Dermis microvascular lymphatic vessel endothelial cell (primary cell): ENCODE measurements at regions not wholly inside any gene's neighbourhood (a gene's known extent, or its start where the extent isn't known, plus 50 kb on each side); places are given as distances from the start of the nearest gene placed in this dataset.

Experiments used
- DNase-seq, 2 donors: peaks; one replicate each; pipeline versions ENCODE4 v3.0.0 to v3.0.0-alpha.2; 2010; ENCODE audit warnings: low read depth in 2 of 2

- DNase-seq, result no peak
These were observed 126.2 kb upstream of the FGGY start for GRCh38 chr1:59170659-59171058.

- no peak for DNase-seq
These were observed 125.1 kb upstream of the FGGY start for GRCh38 chr1:59171788-59172187.

GRCh38 chr1:59172693-59173092 lies 124.2 kb upstream of the FGGY start:
- no peak for DNase-seq

- peak in 1 of 2 donors; percentile 62 for DNase-seq
These were observed 123.2 kb upstream of the FGGY start for GRCh38 chr1:59173721-59174120.

GRCh38 chr1:59176471-59176870 lies 120.4 kb upstream of the FGGY start:
- no peak for DNase-seq

GRCh38 chr1:59177756-59178155 lies 119.1 kb upstream of the FGGY start:
- no peak for DNase-seq

- no peak for DNase-seq
These were observed 118.3 kb upstream of the FGGY start for GRCh38 chr1:59178339-59179187.

- peak in 1 of 2 donors; percentile 8 for DNase-seq
These were observed 117.2 kb upstream of the FGGY start for GRCh38 chr1:59179673-59180072.

GRCh38 chr1:59180735-59181134 lies 116.2 kb upstream of the FGGY start:
- no peak for DNase-seq

- DNase-seq, result no peak
These were observed 113.1 kb upstream of the FGGY start for GRCh38 chr1:59183749-59184317.

- no peak for DNase-seq
These were observed 112.5 kb upstream of the FGGY start for GRCh38 chr1:59184365-59184905.

GRCh38 chr1:59185163-59185860 lies 111.6 kb upstream of the FGGY start:
- DNase-seq, result no peak

- no peak for DNase-seq
These were observed 110.2 kb upstream of the FGGY start for GRCh38 chr1:59186656-59187055.

GRCh38 chr1:59188413-59189213 lies 108.3 kb upstream of the FGGY start:
- DNase-seq, result no peak

GRCh38 chr1:59193443-59194093 lies 103.3 kb upstream of the FGGY start:
- DNase-seq, result no peak

GRCh38 chr1:59194621-59195020 lies 102.3 kb upstream of the FGGY start:
- DNase-seq, result no peak

GRCh38 chr1:59195151-59195550 lies 101.7 kb upstream of the FGGY start:
- DNase-seq, result no peak

GRCh38 chr1:59198564-59198963 lies 98.3 kb upstream of the FGGY start:
- no peak for DNase-seq

- DNase-seq, result no peak
These were observed 97.7 kb upstream of the FGGY start for GRCh38 chr1:59199147-59199546.

GRCh38 chr1:59199719-59200376 lies 97.0 kb upstream of the FGGY start:
- DNase-seq, result no peak
